Smooth muscle cell (in vitro differentiated cells): ENCODE measurements at regions not wholly inside any gene's neighbourhood (a gene's known extent, or its start where the extent isn't known, plus 50 kb on each side); places are given as distances from the start of the nearest gene placed in this dataset.

ENCODE experiments used
- DNase-seq: peaks from one replicate; lab custom pipeline; 2025; ENCODE audit not compliant: unreplicated experiment; lab: John Stamatoyannopoulos, UW
- H2AFZ ChIP-seq: fragments of 200-600 bp; sonication (generic); 2 replicates; pipeline ENCODE4 v1.6.0; 2016; ENCODE audit warnings: antibody characterized with exemption, low read depth, mild to moderate bottlenecking
- H3F3A ChIP-seq: fragments of 200-600 bp; sonication (generic); 2 replicates; pipeline ENCODE4 v1.6.0; 2017; ENCODE audit warnings: antibody characterized with exemption, low read depth
- H3K27ac ChIP-seq: fragments of 200-600 bp; sonication (generic); 2 replicates; pipeline ENCODE4 v1.5.1; 2016; ENCODE audit warnings: low read depth, mild to moderate bottlenecking
- H3K27me3 ChIP-seq: fragments of 200-600 bp; sonication (generic); 2 replicates; pipeline ENCODE4 v1.6.1; 2016; ENCODE audit warnings: low read depth, mild to moderate bottlenecking
- H3K36me3 ChIP-seq: fragments of 200-600 bp; sonication (generic); 2 replicates; pipeline ENCODE4 v1.5.1; 2016; ENCODE audit warnings: low read depth
- H3K4me1 ChIP-seq: fragments of 200-600 bp; sonication (generic); 2 replicates; pipeline ENCODE4 v1.5.1; 2016; ENCODE audit warnings: low read depth
- H3K4me2 ChIP-seq: fragments of 200-600 bp; sonication (generic); 2 replicates; pipeline ENCODE4 v1.6.0; 2016; ENCODE audit warnings: mild to moderate bottlenecking
- H3K4me3 ChIP-seq: fragments of 200-600 bp; sonication (generic); 2 replicates; pipeline ENCODE4 v1.5.1; 2016; ENCODE audit warnings: mild to moderate bottlenecking
- H3K79me2 ChIP-seq: fragments of 200-600 bp; sonication (generic); 2 replicates; pipeline ENCODE4 v1.6.0; 2016; ENCODE audit warnings: low read depth, mild to moderate bottlenecking
- H3K9ac ChIP-seq: fragments of 200-600 bp; sonication (generic); 2 replicates; pipeline ENCODE4 v1.6.0; 2016; ENCODE audit warnings: low read depth
- H3K9me3 ChIP-seq: fragments of 200-600 bp; sonication (generic); replicated peaks from 2 replicates; pipeline ENCODE4 v1.5.1; 2016; ENCODE audit warnings: low read depth
- H4K20me1 ChIP-seq: fragments of 200-600 bp; sonication (generic); 2 replicates; pipeline ENCODE4 v1.6.0; 2016; ENCODE audit warnings: low read depth
- CTCF ChIP-seq: fragments of 200-600 bp; sonication (generic); IDR thresholded peaks from 2 replicates; pipeline ENCODE4 v1.5.1; 2017; ENCODE audit warnings: borderline replicate concordance, mild to moderate bottlenecking, antibody characterized with exemption; ENCODE audit not compliant: insufficient read depth, poor library complexity, severe bottlenecking
- WGBS: methylation state at CpG from one replicate; pipeline ENCODE4 v1.1.7; 2016; ENCODE audit warnings: low lambda C conversion rate; 5-methylcytosine and 5-hydroxymethylcytosine counted together

- peaks cover 5% of the 10 kb centered on the region for H3K4me1 ChIP-seq
- no peaks in the 10 kb centered on the region for H3K9me3 ChIP-seq
- H2AFZ ChIP-seq, result peak overlapping the region; percentile 75
- H3K4me2 ChIP-seq, result no peak overlapping the region
- no peak overlapping the region for H3K27ac ChIP-seq
- no peaks in the 10 kb centered on the region for H3K36me3 ChIP-seq
- no peak overlapping the region for H3K4me3 ChIP-seq
- H3K79me2 ChIP-seq, result no peaks in the 10 kb centered on the region
- peaks cover 5% of the 10 kb centered on the region for H3F3A ChIP-seq
- H4K20me1 ChIP-seq, result no peaks in the 10 kb centered on the region
- H3K27me3 ChIP-seq, result no peaks in the 10 kb centered on the region
- DNase-seq, result no peak
- H3K9ac ChIP-seq, result no peak overlapping the region
- TF ChIP-seq CTCF, result no peak
- 95% methylated on average over 3 of the region's 3 CpGs for WGBS
Measured at GRCh38 chr2:215521031-215521430, 85.2 kb upstream of the FN1 start.

- H3K9me3 ChIP-seq, result no peaks in the 10 kb centered on the region
- no peak overlapping the region for H3K4me3 ChIP-seq
- H3K9ac ChIP-seq, result no peak overlapping the region
- no peaks in the 10 kb centered on the region for H3K79me2 ChIP-seq
- no peaks in the 10 kb centered on the region for H3F3A ChIP-seq
- no peak overlapping the region for H3K4me2 ChIP-seq
- 48% methylated on average over 2 of the region's 2 CpGs for WGBS
- no peaks in the 10 kb centered on the region for H3K36me3 ChIP-seq
- no peak for TF ChIP-seq CTCF
- H3K27ac ChIP-seq, result no peak overlapping the region
- H3K27me3 ChIP-seq, result no peaks in the 10 kb centered on the region
- no peak for DNase-seq
- H2AFZ ChIP-seq, result no peak overlapping the region
- H3K4me1 ChIP-seq, result peaks cover 4% of the 10 kb centered on the region
- H4K20me1 ChIP-seq, result no peaks in the 10 kb centered on the region
Measured at GRCh38 chr2:215517391-215517790, 81.5 kb upstream of the FN1 start.

GRCh38 chr2:215514516-215514915 lies 78.6 kb upstream of the FN1 start:
- H2AFZ ChIP-seq, result no peak overlapping the region

More at GRCh38 chr2:215514516-215514915, 78.6 kb upstream of the FN1 start:
- DNase-seq, result no peak
- Histone ChIP-seq H3K4me3 (no peak overlapping the region), H4K20me1 (no peaks in the 10 kb centered on the region), H3K9me3 (no peaks in the 10 kb centered on the region), H3K27ac (no peak overlapping the region), H3K4me1 (no peaks in the 10 kb centered on the region), H3K9ac (no peak overlapping the region), H3K36me3 (no peaks in the 10 kb centered on the region), H3K4me2 (no peak overlapping the region), H3F3A (no peaks in the 10 kb centered on the region), H3K79me2 (no peaks in the 10 kb centered on the region), H3K27me3 (no peaks in the 10 kb centered on the region)
- no peak for TF ChIP-seq CTCF
- WGBS, result 99% methylated on average over 16 of the region's 16 CpGs
